MM.1S (cell line): ENCODE measurements at regions not wholly inside any gene's neighbourhood (a gene's known extent, or its start where the extent isn't known, plus 50 kb on each side); places are given as distances from the start of the nearest gene placed in this dataset.

Experiments
- CTCF ChIP-seq: fragments of 300-600 bp; sonication (generic); IDR thresholded peaks from 2 replicates; pipeline ENCODE4 v1.5.1; 2016; ENCODE audit warnings: antibody characterized with exemption, low read length, mixed read lengths
- EZH2 ChIP-seq: fragments of 300-600 bp; sonication (generic); optimal IDR thresholded peaks from 2 replicates; pipeline ENCODE3; 2017; ENCODE audit warnings: low read depth, mild to moderate bottlenecking, antibody characterized with exemption, low read length, mixed read lengths

- no peak for TF ChIP-seq CTCF
- no peak for TF ChIP-seq EZH2
These were observed 473.1 kb downstream of the NR2F1-AS1 start for GRCh38 chr5:93107805-93108520.
